Ishikawa (cell line): ENCODE measurements at regions not wholly inside any gene's neighbourhood (a gene's known extent, or its start where the extent isn't known, plus 50 kb on each side); places are given as distances from the start of the nearest gene placed in this dataset.

Experiments
- CEBPB ChIP-seq: IDR thresholded peaks from 2 replicates; pipeline ENCODE4 v1.6.1; 2012
- CREB1 ChIP-seq: IDR thresholded peaks from 2 replicates; pipeline ENCODE4 v1.6.1; 2012; ENCODE audit warnings: low read depth
- EGR1 ChIP-seq: IDR thresholded peaks from 2 replicates; pipeline ENCODE4 v1.6.1; 2012
- EP300 ChIP-seq: IDR thresholded peaks from 2 replicates; pipeline ENCODE4 v1.6.1; 2012; ENCODE audit warnings: borderline replicate concordance
- FOXM1 ChIP-seq: IDR thresholded peaks from 2 replicates; pipeline ENCODE4 v1.6.1; 2012; ENCODE audit warnings: low read depth, borderline replicate concordance
- MAX ChIP-seq: IDR thresholded peaks from 2 replicates; pipeline ENCODE4 v1.6.1; 2012
- NFIC ChIP-seq: IDR thresholded peaks from 2 replicates; pipeline ENCODE4 v1.6.1; 2012
- RAD21 ChIP-seq: IDR thresholded peaks from 2 replicates; pipeline ENCODE4 v1.6.1; 2012; ENCODE audit warnings: low read depth
- REST ChIP-seq: IDR thresholded peaks from 2 replicates; pipeline ENCODE4 v1.6.1; 2012; ENCODE audit warnings: low read depth, mild to moderate bottlenecking
- TAF1 ChIP-seq: IDR thresholded peaks from 2 replicates; pipeline ENCODE4 v1.6.1; 2012; ENCODE audit warnings: low read depth, mild to moderate bottlenecking
- TCF12 ChIP-seq: IDR thresholded peaks from 2 replicates; pipeline ENCODE4 v1.6.1; 2012; ENCODE audit warnings: low read depth
- TEAD4 ChIP-seq: IDR thresholded peaks from 2 replicates; pipeline ENCODE4 v1.6.1; 2012
- YY1 ChIP-seq: IDR thresholded peaks from 2 replicates; pipeline ENCODE4 v1.6.1; 2012; ENCODE audit warnings: low read depth
- ZBTB7A ChIP-seq: IDR thresholded peaks from 2 replicates; pipeline ENCODE4 v1.6.1; 2012; ENCODE audit warnings: low read depth

DNA sequence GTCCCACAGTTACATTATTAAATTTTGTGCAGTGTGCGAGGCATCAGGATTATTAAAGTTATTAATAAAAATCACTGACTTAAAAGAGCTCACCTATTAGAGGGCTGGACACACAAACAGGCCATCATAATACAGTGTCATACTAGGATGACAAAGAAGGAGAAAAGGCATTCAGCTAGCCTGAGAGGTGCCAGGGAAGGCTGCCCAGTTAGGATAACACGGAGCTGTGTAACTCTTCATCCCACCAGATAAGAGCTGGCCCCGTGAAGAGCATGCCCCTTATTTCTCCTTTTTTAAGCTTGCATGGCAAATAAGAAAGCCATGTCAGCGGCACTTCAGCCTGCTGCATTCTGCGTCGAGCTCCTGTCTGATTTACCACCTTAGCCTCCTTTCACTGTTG lies 109.5 kb downstream of the KCNK1 start:
- TF ChIP-seq TEAD4: no peak
- no peak for TF ChIP-seq EP300
- no peak for TF ChIP-seq TAF1
- no peak for TF ChIP-seq RAD21
- no peak for TF ChIP-seq CEBPB
- TF ChIP-seq MAX: no peak
- TF ChIP-seq CREB1: no peak
- TF ChIP-seq YY1: no peak
- TF ChIP-seq NFIC: no peak
- no peak for TF ChIP-seq EGR1
- no peak for TF ChIP-seq TCF12
- no peak for TF ChIP-seq ZBTB7A
- no peak for TF ChIP-seq REST
- TF ChIP-seq FOXM1: no peak
